Renal cortical epithelial cell (primary cell): ENCODE measurements at regions not wholly inside any gene's neighbourhood (a gene's known extent, or its start where the extent isn't known, plus 50 kb on each side); places are given as distances from the start of the nearest gene placed in this dataset.

Experiments
- DNase-seq: peaks from one replicate; pipeline ENCODE4 v3.0.0-alpha.2; 2011; ENCODE audit warnings: low read depth

DNA sequence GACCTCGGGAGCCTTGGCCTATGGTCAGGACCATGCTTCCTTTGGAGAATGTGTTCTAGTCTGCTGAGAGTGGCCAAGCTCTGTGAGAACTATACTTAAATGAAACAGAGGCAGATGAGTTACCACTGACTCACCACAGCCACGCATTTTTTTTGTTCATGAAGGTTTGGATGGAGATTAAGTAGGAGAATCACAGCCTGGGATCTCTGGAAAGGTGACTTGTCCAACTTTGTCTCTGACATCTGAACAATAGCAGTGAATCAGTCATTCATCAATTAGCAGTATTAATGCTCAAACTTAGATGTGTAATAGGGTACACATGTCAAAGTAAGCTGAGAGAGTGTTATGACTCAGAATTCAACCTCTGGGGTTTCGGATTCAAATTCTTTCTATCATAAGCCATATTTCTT lies 100.7 kb upstream of the ANO3 start:
- peak; percentile 77 for DNase-seq

DNA sequence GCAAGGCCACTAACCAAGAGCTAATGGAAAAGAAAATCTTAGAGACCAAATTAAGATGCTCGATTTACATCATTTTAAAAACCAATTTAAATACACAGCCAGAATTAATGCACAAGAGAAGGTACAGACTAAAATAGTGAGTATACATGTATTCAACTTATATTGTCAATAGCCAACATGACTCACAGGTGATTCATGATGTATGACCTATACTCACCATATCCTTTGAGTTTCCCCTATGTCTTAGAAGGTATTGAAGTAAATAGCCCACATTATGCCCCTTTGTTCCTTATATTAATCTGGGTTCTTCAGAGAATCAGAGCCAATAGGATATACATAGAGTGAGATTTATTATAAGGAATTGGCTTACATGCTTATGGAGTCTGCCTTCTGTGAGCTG lies 97.5 kb upstream of the ANO3 start:
- DNase-seq: peak; percentile 9

DNA sequence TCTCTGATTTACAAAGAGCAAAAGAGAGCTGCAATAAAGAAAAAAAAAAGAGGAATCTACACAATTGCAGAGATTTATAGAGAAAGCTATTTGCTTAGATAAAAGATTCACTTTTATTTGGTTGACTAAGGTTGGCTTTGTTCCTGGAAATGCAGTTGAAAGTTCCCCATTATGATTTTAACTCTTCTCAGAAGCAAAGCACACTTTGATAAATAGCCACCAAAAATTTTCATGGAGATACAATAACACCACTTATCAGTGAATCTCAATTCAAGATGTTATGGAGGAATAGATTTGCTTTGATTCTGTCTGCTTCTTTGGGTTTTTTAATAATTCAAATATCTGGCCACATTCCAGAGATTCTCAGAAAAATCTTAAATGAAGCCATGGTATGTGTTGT lies 88.5 kb upstream of the ANO3 start:
- DNase-seq: no peak

DNA sequence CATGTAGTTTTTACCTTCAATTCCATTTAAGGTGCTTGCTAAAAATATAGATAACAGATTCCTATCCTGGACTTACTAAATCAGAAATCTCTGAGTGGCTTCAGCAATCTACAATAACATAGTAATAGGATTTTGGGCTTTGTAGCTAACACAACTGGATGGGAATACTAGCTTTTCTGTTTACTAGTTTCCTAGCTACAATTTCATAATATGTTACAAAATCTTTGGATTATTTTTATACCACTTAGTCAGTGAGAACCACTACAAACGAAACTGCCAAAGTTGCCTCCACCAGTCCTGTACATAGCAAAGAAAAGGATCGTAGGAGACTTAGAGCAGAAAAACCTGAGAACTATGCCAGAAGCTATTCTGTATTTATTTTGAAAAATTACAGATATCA lies 87.7 kb upstream of the ANO3 start:
- DNase-seq: no peak

DNA sequence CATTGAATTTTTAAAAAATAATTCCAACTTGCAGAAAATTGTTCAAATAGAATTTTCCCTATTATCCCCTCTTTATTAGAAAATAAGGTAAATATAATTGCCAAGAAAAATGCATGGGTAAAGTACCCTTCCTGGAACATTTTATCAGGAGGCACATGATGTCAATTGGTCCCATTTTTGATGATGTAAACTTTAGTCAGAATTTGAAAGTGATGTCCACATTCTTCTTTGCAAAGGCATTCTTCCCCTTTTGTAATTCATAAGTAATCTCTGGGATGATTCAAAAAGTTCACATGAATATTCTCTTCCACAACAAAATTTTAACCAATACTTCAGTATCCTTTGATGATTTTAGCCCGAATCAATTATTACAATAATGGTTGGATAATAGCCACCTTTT lies 86.9 kb upstream of the ANO3 start:
- DNase-seq: no peak

DNA sequence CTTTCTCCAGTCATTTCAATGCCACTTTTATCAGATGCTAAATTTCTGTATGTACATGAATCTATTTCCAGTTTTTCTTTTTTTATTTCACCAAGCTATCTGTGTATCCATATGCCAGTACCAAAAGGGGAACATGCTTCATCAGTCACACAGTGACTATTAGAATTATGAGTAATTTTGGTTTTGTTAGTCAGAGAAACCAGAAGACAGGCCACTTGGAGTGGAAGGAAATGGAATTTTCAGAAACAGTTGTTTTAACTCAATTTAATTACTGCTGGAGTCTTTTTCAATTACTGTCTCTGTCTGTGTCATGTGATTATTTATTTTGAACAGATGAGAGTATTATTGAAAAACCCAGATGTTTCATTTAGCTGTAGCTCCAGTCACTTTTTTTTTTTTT lies 84.6 kb upstream of the ANO3 start:
- peak; percentile 39 for DNase-seq

DNA sequence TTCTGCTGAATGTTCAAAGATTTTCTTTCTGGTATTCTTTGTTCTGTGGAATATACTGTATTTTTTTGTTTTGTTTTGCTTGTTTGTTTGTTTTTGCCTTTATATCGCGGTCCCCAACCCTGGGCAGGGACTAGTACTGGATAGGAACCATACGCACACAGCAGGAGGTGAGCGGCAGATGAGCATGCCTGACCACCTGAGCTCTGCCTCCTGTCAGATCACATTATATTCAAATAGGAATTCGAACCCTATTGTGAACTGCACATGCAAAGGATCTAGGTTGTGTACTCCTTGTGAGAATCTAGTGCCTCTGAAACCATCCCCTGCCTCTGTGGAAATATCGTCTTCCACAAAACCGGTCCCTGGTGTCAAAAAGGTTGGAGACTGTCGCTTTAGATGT lies 83.3 kb upstream of the ANO3 start:
- DNase-seq: no peak

DNA sequence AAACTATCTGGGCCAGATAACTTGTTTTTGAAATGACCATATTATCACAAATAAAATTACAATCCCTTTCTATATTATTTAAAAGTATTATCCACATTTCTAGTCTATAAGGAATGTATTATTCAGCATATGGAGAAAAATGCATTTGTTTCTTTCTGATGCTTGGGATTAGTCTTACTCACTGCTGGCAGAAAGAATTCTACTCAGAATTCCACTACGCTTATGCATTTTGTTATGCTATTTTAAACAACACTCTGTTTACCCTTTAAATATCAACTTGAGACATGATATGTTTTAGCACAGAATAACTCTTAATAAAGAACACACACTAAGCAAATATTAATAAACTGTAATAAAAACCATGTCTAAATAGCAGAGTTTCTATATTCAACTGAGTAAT lies 77.6 kb upstream of the ANO3 start:
- no peak for DNase-seq

DNA sequence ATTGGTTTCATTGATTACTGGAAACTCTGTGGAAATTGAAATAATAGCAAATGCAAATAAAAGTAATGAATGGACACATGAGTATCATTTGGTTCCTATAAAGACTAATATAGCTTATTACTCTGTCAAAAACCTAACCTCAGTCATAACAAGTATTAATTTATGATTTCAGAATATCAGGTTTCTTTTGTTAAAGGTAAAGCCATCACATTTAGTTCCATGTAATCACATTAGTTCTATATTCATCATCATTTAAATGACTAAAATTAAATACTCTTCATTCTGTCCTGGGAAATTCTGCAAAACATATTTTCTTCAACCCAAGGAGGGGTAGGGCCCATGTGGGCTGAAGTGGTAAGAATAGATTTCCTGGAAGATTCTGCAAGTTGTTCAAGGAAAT lies 68.2 kb upstream of the ANO3 start:
- DNase-seq: no peak

DNA sequence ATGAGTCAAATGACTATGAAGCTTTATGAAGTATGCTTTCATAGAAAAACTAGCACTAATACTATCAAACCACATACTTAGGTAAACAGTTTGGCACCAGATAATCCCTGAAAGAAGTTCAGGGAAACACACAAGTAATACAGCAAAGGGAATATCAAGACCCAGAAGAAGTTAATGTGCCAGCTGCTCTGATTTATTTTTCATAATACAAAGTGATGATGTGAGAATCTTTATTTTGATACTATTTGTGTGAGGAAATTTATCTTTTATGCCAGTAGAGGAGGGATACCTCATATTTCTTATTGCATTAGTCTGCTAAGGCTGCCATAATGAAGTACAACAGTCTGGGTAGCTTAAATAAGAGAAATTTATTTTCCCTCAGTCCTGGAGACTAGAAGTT lies 67.7 kb upstream of the ANO3 start:
- no peak for DNase-seq

DNA sequence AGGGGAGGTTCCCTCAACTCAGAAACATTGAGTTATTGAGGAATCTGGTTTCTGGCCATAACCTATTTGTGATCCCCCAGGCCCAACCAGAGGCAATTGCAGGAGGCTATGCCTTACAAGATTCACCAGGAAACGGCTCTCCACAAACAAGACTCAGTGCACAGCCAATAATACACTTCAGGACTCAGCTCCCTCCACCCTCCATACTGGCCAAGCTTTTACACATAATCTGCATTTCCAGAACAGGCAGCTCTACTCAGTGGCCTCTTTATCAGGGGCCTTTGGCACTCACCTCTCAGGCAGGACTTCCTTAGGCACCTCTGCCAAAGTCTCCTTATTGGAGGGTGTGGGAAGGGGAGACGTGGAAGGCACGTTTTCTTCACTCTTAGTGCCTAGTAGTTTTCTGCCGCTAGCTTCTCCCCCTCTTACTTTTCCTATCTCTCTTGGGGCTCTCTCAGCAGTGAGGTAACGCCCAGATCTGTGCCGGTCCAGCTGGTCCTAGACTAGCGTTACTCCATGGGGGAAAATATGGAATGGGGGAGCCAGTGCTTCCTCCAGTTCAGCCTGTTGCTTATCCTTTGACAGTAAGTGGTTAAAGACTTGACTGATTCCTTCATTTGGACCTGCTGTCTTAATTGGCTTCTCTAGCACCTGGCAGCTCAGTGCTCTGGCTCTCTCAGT lies 62.8 kb upstream of the ANO3 start:
- no peak for DNase-seq

DNA sequence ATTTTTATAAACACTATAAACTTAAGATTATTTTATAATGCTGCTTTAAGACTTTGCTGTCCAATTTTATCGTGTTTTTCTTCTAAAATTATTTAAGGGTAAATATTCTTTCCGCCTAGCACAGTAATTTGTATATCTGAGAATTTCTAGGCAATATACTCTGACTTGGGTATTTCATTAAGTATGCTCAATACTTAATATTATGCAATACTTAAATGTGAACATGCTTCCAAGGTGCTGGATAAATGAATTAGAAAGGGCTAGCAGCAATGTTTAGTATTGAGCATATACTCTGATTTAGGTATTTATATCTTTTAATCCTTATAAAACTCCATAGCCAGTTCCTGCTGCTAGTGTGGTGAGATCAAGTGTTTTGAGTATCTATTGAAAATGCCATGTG lies 60.3 kb upstream of the ANO3 start:
- DNase-seq: no peak

DNA sequence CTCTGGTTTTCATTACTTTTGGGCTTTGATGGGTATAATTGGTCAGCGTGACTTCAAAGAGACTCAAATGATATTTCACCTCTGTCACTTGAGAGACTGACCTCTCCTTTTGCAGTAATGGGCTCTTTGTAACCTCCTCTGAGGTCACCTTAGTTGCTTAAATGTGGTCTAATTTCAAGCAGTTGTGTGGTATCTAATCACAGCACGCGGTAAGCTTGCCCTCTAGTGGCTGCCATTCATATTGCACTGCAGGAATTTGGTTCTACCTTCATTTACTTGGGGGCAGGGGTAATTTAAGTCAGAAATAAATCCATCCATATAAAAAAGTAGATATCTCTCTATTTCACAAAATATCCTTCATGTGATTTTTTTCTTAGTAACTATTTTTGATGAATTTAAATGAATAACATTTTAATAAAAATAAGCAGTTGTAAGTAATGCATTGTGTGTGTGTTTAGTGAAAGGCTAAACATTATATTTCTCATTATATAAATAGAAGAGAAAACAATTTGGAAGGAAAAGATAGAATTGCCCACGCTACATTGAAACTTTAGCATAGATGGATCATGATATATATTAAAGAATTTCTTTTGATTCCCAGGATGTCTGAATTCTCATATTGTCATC lies 55.0 kb upstream of the ANO3 start:
- peak; percentile 62 for DNase-seq

DNA sequence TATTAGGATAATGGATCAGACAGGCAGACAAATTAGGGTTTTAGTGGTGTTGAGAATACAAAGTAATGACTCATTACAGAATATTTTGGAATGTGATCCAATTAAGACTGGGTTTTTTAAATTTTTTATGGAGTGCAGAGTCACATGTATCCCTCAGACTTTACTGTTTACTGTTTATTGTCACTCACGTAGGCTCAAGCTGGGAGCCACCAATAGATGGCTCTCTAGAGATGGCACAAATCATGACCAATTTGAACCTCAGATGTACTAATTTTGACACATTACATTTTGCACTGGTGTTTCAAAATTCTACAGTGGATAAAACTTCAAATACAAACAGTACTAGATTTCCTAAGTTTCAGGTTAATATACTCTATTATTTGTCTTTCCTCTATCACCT lies 53.6 kb upstream of the ANO3 start:
- DNase-seq: no peak
